Activated CD4-positive, alpha-beta T cell treated with anti-CD3 and anti-CD28 coated beads for 1 hour (primary cell): ENCODE measurements at regions not wholly inside any gene's neighbourhood (a gene's known extent, or its start where the extent isn't known, plus 50 kb on each side); places are given as distances from the start of the nearest gene placed in this dataset.

ENCODE experiments used
- DNase-seq: peaks from one replicate; pipeline ENCODE4 v3.0.0-alpha.2; 2020

DNA sequence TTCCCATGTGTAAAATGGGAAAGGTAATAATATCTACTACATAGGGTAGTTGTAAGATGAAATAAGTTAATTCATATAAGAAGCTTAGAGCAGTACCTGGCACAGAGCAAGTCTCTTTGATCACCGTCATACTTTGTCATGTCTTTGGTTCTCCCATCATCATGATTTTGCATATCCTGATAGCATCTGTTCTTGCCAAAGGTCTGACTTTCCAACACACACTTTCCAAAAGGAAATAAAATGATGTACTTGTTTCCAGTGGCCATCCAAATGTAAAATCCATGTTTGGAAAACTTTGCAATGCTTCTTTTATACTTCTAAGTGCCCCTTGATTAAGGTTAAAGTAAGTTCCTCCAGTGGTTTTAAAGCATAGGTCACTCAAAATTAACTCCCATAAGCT lies 266.9 kb upstream of the PTGER4 start:
- DNase-seq = no peak

DNA sequence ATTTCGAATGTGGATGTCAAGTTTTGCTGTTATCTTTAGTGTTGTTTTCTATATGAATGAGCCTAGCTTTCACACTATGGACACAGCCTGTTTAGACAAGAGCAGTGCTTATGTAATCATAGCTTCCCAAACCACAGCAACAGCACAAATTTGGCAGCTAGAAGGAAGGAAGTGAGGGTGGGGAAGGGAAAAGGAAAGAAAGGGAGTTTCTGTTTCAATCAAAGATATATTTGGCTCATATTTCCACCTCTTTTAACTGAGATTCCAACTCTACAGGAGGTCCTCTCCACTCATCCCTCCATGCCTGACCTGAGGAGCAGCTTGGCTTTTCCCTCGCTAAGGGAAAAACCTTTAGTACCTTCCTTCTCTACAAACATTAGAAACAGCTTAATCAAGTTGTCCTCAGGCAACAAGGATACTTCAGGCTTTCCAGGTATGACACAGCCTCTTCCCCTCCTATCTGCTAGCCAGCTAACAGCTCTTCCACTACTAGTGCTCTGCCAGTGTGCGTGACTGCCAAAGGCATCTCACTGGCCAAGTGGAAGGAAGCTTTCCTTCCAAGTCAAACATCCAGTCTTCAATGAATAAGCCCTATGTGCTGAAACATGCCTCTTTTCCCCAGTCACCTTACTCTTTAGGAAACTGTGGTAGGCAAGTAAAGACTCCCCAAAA lies 268.6 kb upstream of the PTGER4 start:
- no peak for DNase-seq

DNA sequence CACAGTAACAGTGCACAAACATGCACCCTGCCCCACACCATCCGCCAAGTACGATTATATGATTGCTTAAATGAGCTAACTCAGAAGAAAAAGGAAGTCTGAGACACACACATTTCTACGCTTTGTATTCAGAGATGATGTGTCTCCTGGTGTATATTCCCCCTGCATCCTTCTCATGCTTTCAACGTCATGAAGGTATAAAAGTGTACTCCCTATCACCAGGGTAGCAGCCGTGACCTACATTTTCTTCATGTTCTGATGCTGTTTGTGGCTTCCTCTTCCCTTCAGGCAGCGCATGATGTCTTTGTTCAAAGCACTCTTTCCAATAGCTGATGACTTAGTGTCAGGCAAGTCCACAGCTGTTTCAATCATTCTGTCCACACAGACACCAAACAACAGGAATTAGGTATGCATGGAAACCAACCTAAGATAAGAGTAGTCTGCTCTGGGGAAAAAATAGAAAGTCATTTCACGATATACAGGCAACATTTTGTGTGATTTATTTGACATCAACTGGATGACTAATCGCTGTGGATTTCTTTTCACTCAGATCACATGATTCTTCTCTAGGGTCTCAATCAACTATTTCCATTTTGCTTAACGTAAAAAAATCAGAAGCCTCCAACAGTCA lies 269.4 kb upstream of the PTGER4 start:
- DNase-seq = peak; percentile 56

- DNase-seq = no peak
Observed at GRCh38 chr5:40409601-40410000, 270.1 kb upstream of the PTGER4 start.

GRCh38 chr5:40406741-40407211 lies 272.9 kb upstream of the PTGER4 start:
- no peak for DNase-seq

DNA sequence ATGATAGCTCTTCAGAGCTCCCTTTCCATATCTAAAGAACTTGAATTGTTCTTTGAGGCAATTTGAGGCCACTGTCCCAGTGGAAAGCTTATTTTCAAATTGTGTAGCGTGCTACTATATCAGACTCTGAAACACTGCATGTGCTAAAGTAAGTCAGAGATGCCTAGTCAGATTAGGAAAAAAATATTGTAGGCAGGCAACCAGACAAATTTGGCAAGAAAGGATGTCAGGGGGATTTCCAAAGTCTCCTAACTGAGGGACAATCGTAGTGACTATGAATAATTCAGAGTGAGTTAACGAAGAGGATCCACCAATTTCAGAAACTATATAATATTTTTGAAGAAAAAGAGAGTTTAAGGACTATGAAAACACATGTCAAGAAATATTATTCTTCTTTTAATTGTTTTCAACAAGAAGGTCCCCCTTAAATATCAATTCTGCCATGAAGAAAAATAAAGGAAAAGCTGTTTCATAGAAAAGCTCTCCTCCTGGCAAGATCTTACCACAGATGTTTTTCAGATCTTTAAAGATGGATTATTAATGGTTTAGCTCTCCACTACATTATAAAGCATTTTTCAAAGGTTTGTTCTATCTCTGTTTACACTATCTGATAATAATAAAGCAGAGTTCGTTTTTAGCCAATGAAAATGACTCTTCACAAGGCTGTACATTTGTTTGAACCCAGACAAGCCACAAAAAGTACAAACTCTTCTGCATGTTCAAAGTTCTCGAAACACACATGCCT lies 273.5 kb upstream of the PTGER4 start:
- no peak for DNase-seq

DNA sequence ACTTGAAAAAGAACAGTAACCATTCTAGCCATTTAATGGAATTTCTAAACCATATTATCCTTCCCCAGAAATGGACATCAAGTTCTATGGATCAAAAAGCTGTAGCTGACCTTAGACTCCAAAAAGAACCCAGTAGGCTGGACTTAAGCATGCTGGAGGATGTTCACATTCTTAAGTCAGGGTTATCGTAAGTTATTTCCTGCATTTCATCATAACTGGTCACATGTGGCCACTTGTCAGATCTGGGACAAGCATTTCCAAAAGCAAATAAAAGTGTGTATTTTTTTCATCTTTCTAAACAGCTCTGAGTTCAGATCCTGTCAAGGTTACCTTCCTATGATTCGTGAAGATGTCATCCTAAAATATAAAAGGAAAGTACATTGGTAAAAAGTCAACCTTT lies 274.5 kb upstream of the PTGER4 start:
- DNase-seq = no peak

DNA sequence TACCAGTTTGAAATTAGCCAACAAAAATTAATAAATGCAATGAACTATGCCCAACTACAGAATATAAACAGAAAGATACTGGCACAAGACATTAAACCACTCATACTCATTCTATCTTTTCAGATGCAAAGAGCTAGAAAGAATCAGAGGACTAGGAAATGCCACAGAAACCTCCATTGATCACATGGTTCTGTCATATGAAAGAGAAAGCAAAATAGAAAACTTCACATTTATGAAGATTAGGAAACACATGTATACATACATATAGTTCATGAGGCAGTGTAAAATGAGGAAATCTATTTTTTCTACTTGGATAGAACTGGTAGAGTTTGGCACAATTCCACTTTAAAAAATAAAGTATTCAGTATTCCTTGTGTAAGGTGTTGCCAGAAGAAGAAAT lies 275.1 kb upstream of the PTGER4 start:
- no peak for DNase-seq

GRCh38 chr5:40402007-40402364 lies 277.7 kb upstream of the PTGER4 start:
- DNase-seq = no peak

DNA sequence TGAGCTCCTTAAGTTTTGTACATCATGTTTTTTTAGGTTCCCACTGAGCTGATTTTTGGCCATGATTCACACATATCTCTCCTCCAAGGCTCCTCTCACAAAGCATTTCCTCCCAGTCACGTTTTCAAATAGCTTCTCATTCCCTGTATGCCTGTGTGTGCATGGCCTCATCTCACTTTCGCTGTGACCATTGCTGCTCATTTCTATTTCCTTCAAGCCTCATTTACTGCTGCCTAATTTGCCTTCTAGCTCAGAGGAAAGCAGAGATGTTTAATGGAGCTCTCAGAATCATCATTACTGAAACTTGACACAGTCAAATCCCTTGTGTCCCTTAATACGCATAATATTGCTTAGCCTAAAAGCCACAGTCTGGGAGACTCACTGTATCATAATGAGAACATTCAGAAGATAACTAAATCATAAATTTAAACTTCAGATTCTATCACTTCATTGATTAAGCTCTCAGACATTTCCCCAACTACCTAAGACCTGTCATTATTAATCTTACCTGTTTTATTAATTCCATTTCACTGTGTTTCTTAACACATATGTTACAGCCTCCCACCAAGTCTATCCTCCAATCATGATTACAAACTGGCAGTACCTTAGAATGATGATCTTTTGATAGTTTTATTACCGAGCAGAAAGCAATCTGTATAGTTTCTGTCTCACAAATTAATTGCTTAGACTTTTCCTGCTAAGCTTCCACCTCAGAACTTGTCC lies 278.3 kb upstream of the PTGER4 start:
- no peak for DNase-seq

- no peak for DNase-seq
Observed at GRCh38 chr5:40400245-40400644, 279.5 kb upstream of the PTGER4 start.

DNA sequence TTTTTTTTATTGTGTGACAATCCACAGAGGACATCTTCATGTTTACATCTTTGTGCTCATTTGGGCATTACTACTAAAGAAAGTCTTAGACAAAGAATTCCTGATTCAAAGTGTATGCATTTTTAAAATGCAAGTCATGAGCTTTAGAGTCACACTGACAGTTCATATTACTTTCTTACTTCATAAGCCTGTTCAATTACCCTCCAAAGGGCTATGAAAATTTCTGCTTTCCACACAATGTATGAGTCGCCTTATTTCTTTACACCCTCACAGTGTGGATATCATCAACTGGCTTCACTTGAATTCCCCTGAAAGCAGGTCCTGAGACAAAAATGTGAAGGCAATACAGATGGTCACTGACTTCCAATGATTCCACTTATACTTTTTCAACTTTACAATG lies 280.4 kb upstream of the PTGER4 start:
- no peak for DNase-seq

DNA sequence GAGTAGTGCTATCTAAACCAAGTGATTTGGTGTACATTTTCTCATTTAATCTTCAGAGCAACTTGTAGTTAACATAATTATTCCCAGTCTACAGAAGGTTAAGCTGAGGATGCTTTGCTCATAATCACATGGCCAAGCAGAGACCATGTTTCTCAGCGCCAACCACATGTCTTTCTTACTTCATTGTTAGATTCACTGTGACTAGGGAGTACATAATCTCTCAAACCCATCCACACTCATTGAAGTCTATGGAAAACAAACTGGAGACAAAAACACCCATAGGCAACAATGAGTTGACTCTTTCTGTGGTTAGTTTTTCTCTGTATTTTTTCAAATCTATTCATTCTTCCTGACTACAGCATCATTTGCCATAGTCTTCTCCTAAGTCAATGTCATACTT lies 281.7 kb upstream of the PTGER4 start:
- DNase-seq = no peak

DNA sequence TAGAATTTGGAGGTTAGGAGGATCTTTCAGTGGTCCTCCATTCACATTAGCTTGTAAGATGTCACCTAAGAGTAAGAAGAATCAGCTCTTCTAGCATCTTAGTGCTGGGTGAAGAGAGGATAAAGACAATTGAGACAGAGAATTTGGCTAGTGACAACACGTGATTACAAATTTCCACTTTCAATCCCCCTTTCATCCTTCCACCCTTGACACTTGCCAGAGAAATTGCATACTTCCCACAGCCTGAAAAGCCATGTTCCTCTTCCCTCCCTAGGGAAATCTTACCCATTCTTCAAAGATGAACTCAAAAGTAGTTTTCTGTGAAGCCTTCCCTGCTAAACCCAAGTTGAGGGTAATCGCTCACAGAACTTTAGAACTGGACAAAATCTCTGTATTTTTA lies 282.6 kb upstream of the PTGER4 start:
- no peak for DNase-seq

DNA sequence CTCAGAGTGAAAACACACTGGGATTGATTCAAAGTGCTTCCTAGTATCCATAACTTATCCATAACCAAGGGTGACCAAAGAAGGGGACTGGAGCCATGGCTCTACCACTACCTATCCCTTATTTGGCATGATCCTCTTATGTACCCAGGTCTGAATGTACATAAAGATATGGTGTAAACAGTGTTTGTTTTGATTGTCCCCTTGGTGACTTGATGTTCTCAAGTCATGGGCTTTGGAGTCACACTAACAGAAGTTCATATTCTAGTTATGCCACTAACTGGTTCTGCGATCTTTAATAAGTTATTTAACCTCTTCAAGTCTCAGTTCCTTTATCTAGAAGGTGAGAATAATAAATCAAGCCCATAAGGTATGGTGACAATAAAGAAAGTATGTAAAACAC lies 283.4 kb upstream of the PTGER4 start:
- DNase-seq = no peak

DNA sequence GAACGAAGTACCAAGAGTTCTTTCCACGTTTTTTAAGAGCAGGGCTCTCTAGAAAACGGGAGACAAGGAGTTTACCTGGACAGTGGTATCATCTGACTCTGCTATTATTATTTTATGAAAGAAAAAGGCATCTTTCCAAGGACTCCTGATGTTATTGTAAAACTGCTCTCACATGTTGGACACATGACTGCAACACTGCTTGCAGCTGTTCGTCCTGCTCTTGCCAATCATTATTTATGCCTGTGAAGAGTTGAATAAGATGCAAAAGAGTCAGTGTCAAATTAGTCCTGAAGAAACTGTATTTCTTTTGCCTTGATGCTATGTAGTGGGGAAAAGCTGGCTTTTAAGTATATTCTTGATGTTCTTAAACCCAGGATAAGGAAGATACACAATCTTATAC lies 284.5 kb upstream of the PTGER4 start:
- no peak for DNase-seq

DNA sequence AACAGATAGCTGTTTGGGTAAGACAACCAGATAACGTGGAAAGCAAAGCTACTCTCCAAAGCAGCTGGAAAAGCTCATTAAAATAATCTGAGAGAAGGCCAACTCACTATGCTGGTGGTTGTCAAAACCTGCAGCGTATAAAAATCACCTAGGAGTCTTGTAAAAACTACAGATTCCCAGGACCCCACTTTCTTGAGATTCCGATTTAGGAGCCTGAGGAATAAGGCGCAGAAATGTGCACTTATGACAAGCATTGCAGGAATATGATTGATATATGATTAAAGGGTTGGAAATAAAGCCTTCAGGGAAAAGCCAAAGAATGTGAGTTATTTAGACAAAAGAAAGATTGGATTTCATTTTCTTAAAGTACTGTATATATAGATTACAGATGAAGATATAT lies 285.0 kb upstream of the PTGER4 start:
- no peak for DNase-seq

- DNase-seq = no peak
Observed at GRCh38 chr5:40391642-40392041, 288.1 kb upstream of the PTGER4 start.

DNA sequence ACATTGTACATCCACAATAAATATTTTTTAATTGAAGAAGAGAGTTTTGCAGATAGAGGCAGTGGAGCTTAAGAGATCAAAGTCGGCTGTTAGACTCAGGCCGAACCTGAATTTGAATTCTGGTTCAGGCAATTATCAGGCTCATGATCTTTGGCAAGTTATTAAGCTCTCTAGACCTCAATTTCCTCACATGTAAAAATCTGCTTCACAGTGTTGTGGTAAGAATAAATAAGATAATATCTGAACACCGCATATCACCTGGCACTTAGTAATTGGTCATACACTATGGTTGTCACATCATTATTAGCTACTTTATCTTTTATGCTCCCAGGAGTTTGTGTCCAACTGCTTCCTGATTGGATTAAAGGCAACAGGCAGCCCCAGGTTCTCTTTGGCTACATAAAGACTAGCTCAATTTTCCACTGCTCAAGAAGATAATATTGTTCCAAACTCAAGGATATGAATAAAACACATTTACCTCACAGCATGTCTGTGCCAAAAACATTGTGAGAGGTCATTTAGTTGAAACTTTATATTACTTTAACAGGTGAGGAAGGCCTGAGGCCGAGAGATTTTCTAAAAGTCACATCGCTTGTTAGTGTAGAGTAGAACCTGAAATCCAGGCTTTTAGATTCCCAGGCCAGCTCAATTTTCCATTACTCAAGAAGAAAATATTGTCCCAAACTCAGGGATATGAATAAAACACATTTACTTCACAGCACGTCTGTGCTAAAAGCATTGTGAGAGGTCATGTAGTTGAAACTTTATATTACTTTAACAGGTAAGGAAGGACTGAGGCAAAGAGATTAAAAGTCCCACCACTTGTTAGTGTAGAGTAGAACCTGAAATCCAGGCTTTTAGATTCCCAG lies 289.2 kb upstream of the PTGER4 start:
- DNase-seq = no peak

GRCh38 chr5:40389591-40389990 lies 290.1 kb upstream of the PTGER4 start:
- DNase-seq = no peak

- DNase-seq = no peak
Observed at GRCh38 chr5:40386289-40386688, 293.4 kb upstream of the PTGER4 start.

- DNase-seq = no peak
Observed at GRCh38 chr5:40385544-40385943, 294.2 kb upstream of the PTGER4 start.
